ENCODE measurements at regions not wholly inside any gene's neighbourhood (a gene's known extent, or its start where the extent isn't known, plus 50 kb on each side); places are given as distances from the start of the nearest gene placed in this dataset.
"Not testable (repeated sequence)": the region's sequence is repeated elsewhere in the genome, so short reads cannot be mapped to it uniquely, and the experiment has no call there.

- no peak for DNase-seq (ENCODE audit: low read depth, low spot score)
- in situ Hi-C loops (cut with HindIII; ENCODE audit: low pct_unique_long_range_greater_than_20kb, low sequenced_read_pairs): no loop called here
These were observed 917.0 kb downstream of the TYW1 start for GRCh38 chr7:67913604-67914003.

- DNase-seq (ENCODE audit: low read depth, low spot score); in situ Hi-C loops (cut with HindIII; ENCODE audit: low pct_unique_long_range_greater_than_20kb, low sequenced_read_pairs): not testable (repeated sequence)
These were observed 919.5 kb downstream of the TYW1 start for GRCh38 chr7:67916111-67916510.

- no peak for DNase-seq (ENCODE audit: low read depth, low spot score)
- in situ Hi-C loops (cut with HindIII; ENCODE audit: low pct_unique_long_range_greater_than_20kb, low sequenced_read_pairs): no loop called here
These were observed 920.2 kb downstream of the TYW1 start for GRCh38 chr7:67916571-67917436.

GRCh38 chr7:67917437-67917755 lies 920.8 kb downstream of the TYW1 start:
- in situ Hi-C loops (cut with HindIII; ENCODE audit: low pct_unique_long_range_greater_than_20kb, low sequenced_read_pairs): no loop called here
- no peak for DNase-seq (ENCODE audit: low read depth, low spot score)

- in situ Hi-C loops (cut with HindIII; ENCODE audit: low pct_unique_long_range_greater_than_20kb, low sequenced_read_pairs): no loop called here
- peak; percentile 43 for DNase-seq (ENCODE audit: low read depth, low spot score)
These were observed 921.5 kb downstream of the TYW1 start for GRCh38 chr7:67918158-67918557.

GRCh38 chr7:67923286-67923685 lies 926.7 kb downstream of the TYW1 start:
- DNase-seq (ENCODE audit: low read depth, low spot score): no peak
- in situ Hi-C loops (cut with HindIII; ENCODE audit: low pct_unique_long_range_greater_than_20kb, low sequenced_read_pairs): no loop called here

GRCh38 chr7:67928141-67928540 lies 931.5 kb downstream of the TYW1 start:
- in situ Hi-C loops (cut with HindIII; ENCODE audit: low pct_unique_long_range_greater_than_20kb, low sequenced_read_pairs): no loop called here

GRCh38 chr7:67936447-67936846 lies 939.8 kb downstream of the TYW1 start:
- DNase-seq (ENCODE audit: low read depth, low spot score); in situ Hi-C loops (cut with HindIII; ENCODE audit: low pct_unique_long_range_greater_than_20kb, low sequenced_read_pairs): not testable (repeated sequence)

More at GRCh38 chr7:67928141-67928540, 931.5 kb downstream of the TYW1 start:
- DNase-seq (ENCODE audit: low read depth, low spot score): no peak

GRCh38 chr7:67940400-67940799 lies 943.8 kb downstream of the TYW1 start:
- in situ Hi-C loops (cut with HindIII; ENCODE audit: low pct_unique_long_range_greater_than_20kb, low sequenced_read_pairs): no loop called here
- DNase-seq (ENCODE audit: low read depth, low spot score): no peak

- in situ Hi-C loops (cut with HindIII; ENCODE audit: low pct_unique_long_range_greater_than_20kb, low sequenced_read_pairs): no loop called here
- DNase-seq (ENCODE audit: low read depth, low spot score): no peak
These were observed 950.6 kb downstream of the TYW1 start for GRCh38 chr7:67947191-67947590.

GRCh38 chr7:67947646-67948045 lies 951.0 kb downstream of the TYW1 start:
- in situ Hi-C loops (cut with HindIII; ENCODE audit: low pct_unique_long_range_greater_than_20kb, low sequenced_read_pairs): no loop called here
- DNase-seq (ENCODE audit: low read depth, low spot score): no peak

- in situ Hi-C loops (cut with HindIII; ENCODE audit: low pct_unique_long_range_greater_than_20kb, low sequenced_read_pairs): no loop called here
- DNase-seq (ENCODE audit: low read depth, low spot score): no peak
These were observed 953.9 kb downstream of the TYW1 start for GRCh38 chr7:67950321-67951083.

- in situ Hi-C loops (cut with HindIII; ENCODE audit: low pct_unique_long_range_greater_than_20kb, low sequenced_read_pairs): no loop called here
These were observed 958.4 kb downstream of the TYW1 start for GRCh38 chr7:67955061-67955460.

GRCh38 chr7:67962863-67963262 lies 966.2 kb downstream of the TYW1 start:
- DNase-seq (ENCODE audit: low read depth, low spot score): no peak
- in situ Hi-C loops (cut with HindIII; ENCODE audit: low pct_unique_long_range_greater_than_20kb, low sequenced_read_pairs): no loop called here

More at GRCh38 chr7:67955061-67955460, 958.4 kb downstream of the TYW1 start:
- peak; percentile 95 for DNase-seq (ENCODE audit: low read depth, low spot score)

GRCh38 chr7:67976490-67976889 lies 979.9 kb downstream of the TYW1 start:
- in situ Hi-C loops (cut with HindIII; ENCODE audit: low pct_unique_long_range_greater_than_20kb, low sequenced_read_pairs): no loop called here
- DNase-seq (ENCODE audit: low read depth, low spot score): no peak

- in situ Hi-C loops (cut with HindIII; ENCODE audit: low pct_unique_long_range_greater_than_20kb, low sequenced_read_pairs): no loop called here
- DNase-seq (ENCODE audit: low read depth, low spot score): no peak
These were observed 986.9 kb downstream of the TYW1 start for GRCh38 chr7:67983486-67983885.

GRCh38 chr7:67984326-67984725 lies 987.7 kb downstream of the TYW1 start:
- DNase-seq (ENCODE audit: low read depth, low spot score): no peak

GRCh38 chr7:67989142-67989541 lies 992.5 kb downstream of the TYW1 start:
- in situ Hi-C loops (cut with HindIII; ENCODE audit: low pct_unique_long_range_greater_than_20kb, low sequenced_read_pairs): no loop called here
- DNase-seq (ENCODE audit: low read depth, low spot score): no peak

More at GRCh38 chr7:67984326-67984725, 987.7 kb downstream of the TYW1 start:
- in situ Hi-C loops (cut with HindIII; ENCODE audit: low pct_unique_long_range_greater_than_20kb, low sequenced_read_pairs): no loop called here

- no peak for DNase-seq (ENCODE audit: low read depth, low spot score)
- in situ Hi-C loops (cut with HindIII; ENCODE audit: low pct_unique_long_range_greater_than_20kb, low sequenced_read_pairs): no loop called here
These were observed 993.4 kb downstream of the TYW1 start for GRCh38 chr7:67990003-67990402.
